Activated CD4-positive, CD25-positive, alpha-beta regulatory T cell treated with anti-CD3 and anti-CD28 coated beads, Interleukin-2, amount 50 U/mL, for 72 hours (primary cell): ENCODE measurements at regions not wholly inside any gene's neighbourhood (a gene's known extent, or its start where the extent isn't known, plus 50 kb on each side); places are given as distances from the start of the nearest gene placed in this dataset.

Source experiments
- DNase-seq: peaks from one replicate; pipeline ENCODE4 v3.0.0; 2021

DNA sequence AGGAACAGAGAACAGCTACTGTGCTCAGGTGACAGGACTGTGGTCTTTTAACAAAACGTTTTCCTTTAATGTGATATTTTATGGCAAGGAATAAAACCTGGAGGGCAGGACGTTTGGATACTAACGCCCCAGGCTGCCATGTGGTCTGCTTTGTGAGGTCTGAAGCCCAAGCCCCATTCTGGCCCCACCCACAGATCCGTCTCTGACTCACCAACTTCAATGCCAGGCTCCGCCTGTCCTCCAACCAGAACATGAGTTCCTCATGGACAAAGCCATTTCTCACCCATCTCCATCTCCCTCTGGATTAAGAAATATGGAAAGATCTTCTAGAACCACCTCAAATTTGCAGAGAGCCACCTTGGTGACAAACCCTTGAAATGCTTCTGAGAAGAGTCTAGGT, 148.8 kb downstream of the CRYBB2 start:
- no peak for DNase-seq

DNA sequence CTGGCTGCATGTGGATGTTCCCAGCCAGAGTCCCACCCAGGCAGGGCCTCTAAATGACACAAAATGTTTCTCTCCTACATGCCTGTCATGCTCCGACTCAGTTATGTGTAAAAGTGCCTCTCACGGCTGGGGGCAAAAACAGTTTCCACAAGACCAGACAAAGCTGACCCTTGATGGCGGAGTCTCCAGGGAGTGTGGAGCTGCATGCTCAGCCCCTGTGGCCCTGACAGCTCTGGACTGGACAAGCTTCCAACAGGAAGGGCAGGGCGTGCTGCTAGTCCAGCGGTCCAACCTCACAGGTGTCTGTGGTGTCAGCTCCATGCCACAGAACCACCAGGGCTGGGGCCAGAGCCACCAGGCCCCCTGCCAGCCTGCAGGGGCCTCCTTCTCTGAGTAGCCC, 149.6 kb downstream of the CRYBB2 start:
- no peak for DNase-seq

DNA sequence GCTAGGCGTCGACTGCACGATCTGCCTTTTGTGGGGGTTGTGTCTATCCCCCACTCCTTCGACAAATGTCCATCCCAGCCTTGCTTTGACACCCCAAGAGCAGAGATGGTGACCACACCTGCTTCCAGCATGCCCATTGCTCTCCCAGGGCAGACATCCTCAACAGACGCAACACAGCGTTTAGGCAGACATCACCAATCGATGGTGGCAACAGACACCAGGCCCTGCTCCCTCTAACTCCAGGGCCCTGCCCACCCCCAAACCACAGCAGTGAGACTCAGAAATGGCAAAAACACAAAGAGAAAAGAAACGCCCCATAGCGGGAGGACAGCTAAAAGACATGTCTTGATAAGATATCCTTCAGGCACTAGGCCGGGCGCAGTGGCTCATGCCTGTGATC, 150.9 kb downstream of the CRYBB2 start:
- DNase-seq = no peak

DNA sequence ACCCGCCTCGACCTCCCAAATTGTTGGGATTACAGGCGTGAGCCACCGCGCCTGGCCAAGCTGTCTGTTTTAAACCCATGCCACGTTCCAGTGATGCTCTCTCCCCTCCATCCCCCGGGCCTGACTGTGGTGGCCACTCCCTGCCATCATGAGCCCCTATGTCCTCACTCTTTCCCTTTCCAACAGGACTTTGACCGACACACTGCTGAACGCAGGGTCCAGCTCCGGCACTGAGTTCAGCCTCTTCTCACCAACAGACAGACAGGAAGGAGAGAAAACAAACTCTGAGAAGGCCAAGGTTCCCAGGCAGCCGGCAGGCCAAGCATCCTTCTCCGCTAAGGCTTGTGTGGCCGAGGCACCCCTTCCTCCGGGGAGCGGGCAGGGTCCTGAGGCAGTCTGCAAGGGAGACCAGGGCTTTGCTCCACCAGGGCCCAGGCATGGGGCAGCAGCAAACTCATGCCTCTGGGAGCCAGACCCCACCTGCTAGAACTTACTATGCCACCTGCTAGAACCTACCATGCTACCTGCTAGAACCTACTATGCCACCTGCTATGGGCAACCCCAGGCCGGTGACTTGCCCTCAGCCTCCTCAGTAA, 152.7 kb downstream of the CRYBB2 start:
- no peak for DNase-seq

DNA sequence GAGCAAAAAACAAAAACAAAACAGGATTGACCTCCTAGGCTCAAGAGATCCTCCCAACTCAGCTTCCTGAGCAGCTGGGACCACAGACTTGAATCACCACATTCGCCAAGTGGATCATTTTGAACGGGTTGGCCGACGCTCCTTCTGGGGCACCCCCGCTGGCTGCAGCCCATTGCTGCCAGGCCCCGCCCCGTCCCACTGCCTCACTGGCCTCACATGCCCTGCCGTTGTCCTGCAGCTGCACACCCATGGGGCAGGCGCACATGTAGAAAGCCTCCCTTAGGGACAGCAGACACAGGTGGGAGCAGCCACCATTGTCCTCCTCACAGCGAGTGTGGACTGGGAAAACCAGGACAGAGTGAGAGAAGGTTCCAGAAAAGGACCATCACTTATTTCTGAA, 154.5 kb downstream of the CRYBB2 start:
- DNase-seq = no peak

DNA sequence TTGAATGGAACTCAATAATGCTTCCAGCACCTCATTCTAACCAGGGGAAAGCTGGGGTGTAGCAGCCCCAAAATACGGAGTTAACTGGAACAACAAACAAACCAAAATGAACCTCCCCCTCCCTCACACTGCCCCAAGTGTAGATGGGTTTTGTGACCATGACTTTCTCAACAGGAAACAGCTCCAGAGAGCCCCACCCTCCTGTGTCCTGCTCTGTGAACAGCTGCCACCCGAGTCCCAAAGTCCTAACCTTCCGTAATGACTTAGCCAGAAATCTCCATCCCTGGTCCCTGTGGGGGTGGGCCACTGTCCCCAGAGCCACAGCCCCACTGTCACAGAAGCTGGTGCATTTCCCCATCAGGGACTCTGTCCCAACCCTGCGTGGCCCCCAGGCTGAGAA, 155.4 kb downstream of the CRYBB2 start:
- DNase-seq = no peak

DNA sequence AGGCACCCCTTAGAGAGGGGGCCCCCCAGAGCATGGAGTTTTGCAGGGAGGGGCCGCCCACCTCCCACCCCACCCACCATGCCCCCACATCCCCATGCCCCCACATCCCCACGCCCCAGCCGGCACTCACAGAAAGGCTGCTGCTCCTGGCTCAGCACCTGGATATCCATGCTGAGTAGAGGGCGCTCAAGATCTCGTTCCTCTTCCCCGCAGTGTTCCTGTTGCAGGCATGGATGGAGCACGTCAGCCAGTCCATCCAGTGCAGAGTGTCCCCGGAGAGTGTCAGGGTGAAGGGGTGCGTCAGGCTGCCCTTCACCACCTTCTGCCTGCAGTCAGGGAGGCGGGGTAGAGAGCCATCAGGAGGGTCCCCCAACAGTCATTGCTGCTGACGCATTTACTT, 156.2 kb downstream of the CRYBB2 start:
- no peak for DNase-seq

DNA sequence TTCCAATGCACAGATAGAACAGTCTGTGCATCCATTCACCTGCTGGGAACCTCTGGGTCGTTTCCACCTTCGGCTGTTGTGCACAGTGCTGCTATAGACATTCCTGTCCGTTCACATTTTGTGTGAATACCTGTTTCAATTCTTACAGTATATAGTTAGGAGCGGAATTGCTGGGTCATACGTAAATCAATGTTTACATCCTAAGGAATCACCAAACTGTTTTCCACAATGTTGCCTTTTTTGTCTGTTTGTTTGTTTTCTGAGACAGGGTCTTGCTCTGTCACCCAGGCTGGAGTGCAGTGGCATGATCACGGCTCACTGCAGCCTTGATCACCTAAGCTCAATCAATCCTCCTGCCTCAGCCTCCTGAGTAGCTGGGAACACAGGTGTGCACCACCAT, 158.3 kb downstream of the CRYBB2 start:
- no peak for DNase-seq

DNA sequence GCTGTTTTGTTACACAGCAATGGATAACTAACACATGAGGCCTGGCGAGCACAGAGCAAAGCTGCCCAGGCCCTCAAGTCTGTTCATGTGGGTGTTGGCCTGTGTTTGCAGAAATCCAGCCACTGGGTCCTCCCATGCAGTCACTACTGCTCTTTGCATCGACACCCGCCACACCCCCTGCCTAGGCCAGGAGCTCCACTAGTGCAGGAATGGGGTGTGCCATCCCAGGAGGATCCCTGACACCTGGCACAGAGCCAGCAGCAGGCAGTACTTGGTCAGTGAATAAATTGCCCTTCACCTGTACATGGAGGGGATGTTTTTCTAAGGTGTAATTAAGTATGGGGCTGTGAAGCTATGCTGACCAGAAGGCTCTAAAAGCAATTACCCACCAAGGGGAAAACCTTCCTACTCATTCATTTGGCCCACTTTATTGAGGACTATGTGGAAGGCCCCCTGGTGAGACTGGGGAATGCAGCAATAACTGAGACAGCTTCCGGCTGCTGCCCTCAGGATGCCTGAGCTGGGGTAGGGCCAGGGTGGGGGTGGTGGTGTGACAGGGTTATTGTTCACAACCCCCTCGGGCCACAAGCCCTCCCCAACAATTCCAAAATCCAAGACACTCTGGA, 160.8 kb downstream of the CRYBB2 start:
- no peak for DNase-seq

DNA sequence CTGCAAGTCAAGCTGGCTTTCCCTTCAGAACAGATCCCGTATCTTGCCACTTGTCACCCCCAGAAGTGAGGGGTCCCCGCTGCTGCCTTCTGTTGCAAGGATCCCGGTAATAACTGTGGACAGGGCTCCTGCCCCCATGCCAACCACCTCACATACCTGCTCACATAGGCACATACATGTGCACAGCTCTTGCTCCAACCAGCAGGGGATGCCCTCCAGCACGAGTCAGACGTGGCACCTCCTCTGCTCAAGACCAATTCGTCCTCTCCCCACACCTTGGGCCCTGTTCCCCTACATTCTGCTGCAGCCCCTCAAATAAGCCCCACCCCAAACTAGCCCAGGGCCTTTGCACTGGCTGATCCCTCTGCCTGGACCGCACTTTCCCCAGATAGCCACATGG, 163.3 kb downstream of the CRYBB2 start:
- DNase-seq = no peak

DNA sequence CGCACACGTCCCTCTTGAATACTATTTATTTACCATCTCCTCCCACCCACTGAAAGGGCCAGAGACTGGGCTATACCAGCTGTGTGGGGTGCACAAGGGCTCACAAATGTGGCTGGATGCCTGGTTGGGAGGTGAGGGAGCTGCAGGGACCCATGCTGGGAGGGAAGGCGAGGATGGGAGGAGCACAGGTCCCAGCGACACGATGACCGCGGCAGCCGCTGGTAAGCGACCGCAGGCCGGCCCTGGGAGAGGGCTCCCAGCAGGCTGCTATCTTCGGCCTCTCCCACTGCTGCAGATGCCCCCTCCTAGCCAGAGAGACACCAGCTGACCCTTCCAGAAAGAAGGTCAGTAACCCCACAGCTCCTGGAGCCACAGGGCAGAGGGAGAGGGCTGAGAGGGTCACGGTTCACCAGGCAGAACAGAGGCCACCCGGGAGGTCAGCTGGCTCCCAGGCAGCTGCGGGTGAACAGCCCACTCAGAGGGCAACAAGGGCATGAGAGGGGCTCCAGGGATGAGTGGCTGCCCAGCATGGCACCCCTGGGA, 163.9 kb downstream of the CRYBB2 start:
- no peak for DNase-seq

DNA sequence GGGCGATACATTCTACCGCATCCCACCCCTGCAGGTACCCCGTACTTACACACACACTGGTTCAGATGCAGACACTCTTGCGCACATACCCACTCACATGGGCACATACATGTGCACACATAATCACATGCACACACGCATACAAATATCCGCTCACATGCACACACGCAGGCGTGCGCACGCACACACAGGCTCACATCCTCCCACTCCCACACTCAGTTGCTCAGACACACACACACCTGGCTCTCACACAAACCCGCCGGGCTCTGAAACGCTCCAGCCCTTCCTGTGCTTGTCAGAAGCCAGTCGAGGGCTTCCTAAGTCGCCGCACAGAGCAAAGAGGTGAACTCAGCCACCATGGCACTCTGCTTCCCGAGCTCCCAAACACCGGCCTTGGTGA, 164.5 kb downstream of the CRYBB2 start:
- DNase-seq = no peak

DNA sequence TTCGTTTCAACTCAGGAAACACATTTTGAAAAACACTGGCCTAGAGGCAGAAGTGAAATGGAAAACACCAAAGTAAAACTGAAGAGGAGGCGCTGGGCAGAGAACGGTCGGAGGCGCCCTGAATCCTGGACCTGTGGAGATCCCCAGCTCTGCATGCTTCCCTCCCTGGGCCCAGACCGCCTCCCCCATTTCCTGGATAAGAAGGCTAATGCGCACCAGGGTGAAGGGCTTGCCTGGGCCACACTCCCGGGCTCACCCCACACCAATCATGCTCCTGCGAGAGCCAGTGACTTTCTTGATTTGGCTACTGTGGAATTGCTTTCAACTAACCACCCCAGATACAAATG, 167.1 kb downstream of the CRYBB2 start:
- DNase-seq = no peak

DNA sequence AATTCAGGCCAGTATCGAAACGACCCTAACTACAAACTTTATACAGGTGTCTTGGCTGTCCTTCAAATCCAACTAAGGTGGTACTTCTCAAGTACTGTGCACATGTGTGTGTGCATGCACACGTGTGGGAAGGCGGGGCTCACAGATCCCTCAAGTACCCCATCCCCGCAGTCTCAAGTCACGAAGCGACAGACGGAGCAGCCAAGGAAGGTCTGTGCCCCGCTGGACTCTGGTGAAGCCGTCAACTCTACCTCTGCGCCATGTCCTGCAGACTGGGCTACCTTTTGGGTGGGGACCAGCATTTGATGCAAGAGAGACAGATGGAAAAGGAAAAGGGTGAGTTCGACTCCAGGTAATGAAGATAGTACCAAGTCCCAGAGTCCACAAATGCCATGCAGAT, 169.0 kb downstream of the CRYBB2 start:
- DNase-seq = no peak

DNA sequence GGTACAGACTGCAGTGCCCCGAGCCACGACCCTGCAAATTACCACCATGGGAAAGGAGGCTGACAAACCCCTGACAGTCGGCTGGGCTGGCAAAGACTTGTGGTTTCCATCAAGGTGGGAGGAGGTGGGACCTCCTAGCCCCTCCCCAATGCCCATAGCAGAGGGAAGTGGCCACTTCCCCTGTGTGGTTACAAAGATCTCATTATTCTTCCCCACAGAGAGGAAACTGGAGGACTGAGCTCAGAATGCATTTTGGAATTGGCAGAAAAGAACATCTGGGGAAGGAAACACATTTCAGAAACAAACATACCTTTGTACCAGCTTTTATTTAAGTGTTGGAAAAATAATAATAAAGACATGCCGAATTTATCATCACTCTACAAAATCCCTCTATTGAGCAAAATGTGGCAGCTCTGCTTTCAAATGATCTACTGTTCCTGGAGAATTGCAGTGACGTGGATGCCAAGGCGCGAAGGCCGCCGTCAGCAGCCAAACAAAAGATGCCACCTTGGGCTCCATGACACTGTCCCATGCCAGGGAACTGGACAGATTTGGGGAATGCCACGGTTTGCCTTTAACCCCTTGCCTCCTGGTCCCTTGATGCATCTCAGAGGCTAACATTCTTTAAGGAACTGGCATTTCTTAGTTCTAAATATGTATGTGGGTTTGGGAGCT, 169.6 kb downstream of the CRYBB2 start:
- no peak for DNase-seq

DNA sequence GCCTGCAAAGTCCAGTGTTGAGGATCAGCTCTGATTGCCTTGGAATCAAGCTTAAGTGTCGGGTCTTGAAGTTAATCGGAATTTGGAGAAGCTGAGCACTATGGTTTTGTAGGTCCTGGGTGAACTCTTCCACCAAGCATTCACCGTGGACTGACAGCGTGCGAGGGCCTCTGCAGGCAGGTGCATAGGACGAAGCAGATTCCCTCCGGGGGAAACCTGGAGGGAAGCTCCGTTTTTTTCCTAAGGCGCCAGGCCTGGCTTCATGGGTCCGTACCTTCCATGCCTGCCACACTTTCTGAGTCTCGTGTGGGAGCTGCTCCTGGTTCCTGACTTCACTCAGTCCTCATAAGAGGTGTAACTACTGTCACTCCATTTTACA, 170.1 kb downstream of the CRYBB2 start:
- DNase-seq = no peak

DNA sequence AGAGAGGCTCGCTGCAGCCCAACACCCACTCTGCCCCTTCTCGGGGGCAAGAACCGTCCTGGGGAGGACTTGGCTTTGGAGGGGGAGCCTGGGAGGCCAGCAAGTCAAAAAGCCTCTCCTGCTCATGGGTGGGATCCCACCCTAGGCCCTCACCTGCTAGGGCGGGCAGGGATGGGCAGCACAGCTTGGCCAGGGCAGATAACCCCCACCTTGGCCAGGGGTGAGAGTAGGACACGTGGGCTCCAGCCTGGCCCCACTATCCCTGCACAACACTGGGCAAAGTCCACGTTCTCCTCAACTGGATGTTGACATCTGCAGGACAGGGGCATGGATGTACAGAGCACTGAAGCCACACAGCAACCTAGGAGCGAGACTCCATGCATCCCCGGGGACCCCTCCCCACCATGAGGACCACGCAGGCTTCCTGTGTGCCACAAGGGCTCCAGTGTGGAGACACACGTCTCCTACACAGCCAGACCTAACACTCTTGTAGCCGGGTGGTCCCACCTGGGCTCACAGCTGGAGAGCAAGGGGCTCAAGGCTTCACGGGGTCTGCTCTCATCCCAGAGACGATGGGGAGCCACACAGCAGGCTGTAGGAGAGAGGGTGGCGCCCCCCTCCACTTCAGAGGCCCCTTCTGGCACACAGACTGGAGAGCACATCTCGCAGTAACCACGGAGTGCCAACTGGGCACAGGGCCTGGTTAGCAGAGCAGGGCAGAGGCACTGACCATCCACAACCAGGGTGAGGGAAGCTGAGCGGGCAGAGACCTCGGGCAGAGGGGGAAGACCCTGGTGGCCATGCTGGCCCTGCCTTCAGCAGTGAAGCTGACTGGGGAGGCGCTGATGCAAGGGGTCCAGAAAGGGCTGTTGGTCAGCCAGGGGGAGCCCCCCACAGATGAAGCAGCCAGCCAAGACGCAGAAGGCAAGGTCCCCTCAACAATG, 171.1 kb downstream of the CRYBB2 start:
- no peak for DNase-seq

DNA sequence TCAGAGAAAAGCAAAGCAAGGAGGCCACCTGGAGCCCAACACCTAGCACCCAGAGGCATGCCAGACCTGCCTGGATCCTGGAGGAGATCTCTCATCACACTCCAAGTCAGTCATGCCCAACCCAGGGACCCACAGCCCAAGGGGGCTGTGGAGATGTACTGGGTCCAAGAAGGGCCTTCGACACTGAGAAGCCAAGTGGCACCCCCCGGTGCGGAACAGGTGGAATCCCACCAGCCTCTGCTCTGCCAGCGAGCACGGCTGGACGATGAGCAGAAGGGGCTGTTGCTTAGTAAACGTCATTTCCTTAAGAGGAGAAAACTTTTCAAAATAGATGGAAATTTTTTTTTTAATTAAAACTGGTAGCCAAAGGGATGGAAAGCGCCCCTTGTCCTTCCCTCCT, 171.9 kb upstream of the GRK3 start:
- no peak for DNase-seq

DNA sequence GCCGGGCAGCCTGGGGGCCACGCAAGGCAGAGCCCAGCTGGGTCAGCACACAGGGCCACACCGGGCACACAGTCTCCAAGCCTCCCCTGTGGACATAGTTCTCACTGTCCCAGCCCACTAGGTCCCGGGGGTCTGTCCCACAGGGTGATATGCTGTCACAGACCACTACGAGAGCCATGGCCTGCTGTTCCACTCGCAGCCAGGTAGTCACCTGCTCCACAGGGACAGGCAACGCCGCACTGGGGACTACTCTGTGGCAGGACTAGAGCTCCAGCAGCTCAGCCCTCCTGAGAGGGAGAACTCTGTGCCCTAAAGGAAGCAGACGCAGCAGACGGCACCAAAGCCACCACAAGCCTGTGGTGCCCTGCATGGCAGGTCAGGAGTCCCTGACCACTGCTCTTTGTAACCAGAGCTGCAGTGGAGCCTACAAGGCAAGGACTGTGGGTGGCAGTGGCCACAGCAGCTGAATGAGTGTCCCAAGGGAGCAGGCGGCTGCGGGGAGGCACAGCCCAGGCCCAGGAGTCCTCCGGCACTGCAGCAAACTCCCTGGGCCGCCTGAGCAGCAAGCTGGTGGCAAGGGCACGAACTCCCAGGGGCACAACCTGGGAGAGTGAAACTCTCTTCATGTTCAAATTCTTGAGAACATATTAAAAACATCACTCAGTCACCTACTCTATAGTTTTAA, 171.2 kb upstream of the GRK3 start:
- no peak for DNase-seq

DNA sequence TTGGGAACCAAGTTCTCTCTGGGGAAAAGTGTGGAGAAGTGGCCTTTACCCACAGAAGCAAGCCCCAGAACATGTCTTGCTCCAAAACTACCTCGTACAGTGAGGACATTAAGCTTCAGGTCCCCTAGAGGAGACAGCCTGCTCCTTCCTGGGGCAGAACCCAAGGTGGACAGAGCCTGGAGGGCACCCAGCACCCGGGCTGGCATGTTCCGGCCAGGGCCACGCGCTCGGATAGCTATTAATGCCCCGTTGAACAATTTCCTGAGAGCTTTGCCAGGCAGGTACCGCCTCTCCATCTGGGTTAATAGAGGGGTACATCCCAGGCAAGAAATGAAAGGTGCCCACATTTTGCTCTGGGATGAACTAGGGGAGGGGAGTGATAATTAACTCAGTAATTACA, 169.0 kb upstream of the GRK3 start:
- no peak for DNase-seq

DNA sequence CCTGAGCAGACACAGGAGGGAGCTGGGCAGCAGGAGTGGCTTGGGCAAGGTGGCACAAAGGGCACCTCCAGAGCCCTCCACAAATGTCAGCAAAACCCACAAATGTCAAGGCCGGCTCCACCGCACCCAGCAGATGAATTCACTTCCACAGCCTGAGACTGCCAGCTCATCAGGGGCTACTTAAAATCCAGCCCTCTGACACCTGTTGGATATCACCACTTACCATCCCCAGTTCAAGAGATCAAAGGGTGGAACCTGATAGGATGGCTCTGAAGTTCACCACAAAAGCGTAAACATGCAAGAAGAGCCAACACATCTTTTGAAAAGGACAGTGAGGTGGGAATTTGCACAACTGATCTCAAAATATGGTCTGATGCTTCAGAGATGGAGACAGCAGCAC, 168.6 kb upstream of the GRK3 start:
- DNase-seq = no peak

DNA sequence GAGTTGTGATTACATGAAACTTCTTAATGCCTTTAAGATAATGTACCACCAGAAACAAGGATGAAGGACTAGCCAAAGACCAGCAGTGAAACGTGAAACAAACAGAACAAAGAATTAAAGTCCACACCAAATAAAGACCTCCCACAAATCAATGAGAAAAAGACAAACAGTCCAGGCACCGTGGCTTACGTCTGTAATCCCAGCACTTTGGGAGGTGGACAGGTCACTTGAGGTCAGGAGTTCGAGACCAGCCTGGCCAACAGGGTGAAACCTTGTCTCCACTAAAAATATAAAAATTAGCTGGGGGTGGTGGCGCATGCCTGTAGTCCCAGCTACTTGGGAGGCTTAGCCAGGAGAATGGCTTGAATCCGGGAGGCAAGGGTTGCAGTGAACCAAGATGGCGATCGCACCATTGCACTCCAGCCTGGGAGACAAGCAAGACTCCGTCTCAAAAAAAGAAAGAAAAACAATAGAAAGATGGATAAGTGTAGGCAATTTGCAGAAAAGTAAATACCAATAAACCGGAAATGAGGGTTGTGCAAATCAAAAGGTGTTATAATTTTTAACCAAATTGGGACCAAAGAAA, 167.8 kb upstream of the GRK3 start:
- DNase-seq = no peak

DNA sequence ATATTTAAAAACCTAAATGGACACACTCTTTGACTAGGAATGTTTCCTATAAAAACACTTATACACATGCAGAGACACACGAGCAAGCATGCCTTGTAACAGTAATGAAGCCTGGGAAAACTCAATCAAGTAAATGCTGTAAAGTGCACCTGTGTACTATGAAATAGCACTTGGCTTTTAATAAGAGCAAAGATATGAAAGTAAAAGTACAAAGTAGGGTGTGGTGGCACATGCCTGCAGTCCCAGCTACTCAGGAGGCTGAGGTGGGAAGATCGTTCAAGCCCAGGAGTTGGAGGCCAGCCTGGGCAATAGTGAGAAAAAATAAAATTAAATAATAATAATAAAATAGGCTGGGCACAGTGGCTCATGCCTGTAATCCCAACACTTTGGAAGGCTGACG, 166.9 kb upstream of the GRK3 start:
- no peak for DNase-seq
